ENCODE measurements at regions not wholly inside any gene's neighbourhood (a gene's known extent, or its start where the extent isn't known, plus 50 kb on each side); places are given as distances from the start of the nearest gene placed in this dataset.

DNA sequence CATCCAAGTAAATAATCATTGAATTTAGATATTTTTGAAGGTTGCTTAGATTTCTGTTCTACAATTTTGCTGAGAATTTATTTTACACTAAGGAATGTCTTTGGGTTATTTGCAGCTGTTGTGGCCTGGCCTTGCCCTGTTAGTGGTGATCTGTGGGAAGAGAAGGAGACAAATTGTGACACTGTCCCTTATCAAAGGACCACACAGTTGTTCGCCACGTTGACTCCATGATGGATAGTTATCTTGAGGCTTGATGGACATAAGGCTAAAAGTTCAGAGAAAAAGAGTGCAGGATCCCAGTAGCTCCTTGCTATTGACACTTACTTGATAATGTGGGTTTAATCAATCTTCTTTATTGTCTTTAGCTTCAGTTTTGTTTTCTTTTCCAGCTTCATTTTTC, 186.6 kb upstream of the MEF2C start:
- no peak for DNase-seq (ENCODE audit: low read depth in 1 of 2, low spot score in 1 of 2)
- Histone ChIP-seq H3K27me3 (ENCODE audit: insufficient read depth, poor library complexity, severe bottlenecking) (peaks cover 3% of the 10 kb centered on the region), H3K27ac (replicated peaks) (no peak overlapping the region), H3K4me3 (replicated peaks; ENCODE audit: insufficient read depth, low read length) (no peak overlapping the region)
- TF ChIP-seq GABPA (IDR thresholded peaks at IDR 0.05; ENCODE audit: low read depth) (no peak), SPI1 (IDR thresholded peaks at IDR 0.05; ENCODE audit: borderline replicate concordance, low read depth) (no peak), REST (IDR thresholded peaks at IDR 0.05; ENCODE audit: insufficient replicate concordance, low read depth) (no peak), POLR2AphosphoS5 (IDR thresholded peaks at IDR 0.05; ENCODE audit: low read depth) (no peak)
- TF ChIP-seq, protein P1, sequence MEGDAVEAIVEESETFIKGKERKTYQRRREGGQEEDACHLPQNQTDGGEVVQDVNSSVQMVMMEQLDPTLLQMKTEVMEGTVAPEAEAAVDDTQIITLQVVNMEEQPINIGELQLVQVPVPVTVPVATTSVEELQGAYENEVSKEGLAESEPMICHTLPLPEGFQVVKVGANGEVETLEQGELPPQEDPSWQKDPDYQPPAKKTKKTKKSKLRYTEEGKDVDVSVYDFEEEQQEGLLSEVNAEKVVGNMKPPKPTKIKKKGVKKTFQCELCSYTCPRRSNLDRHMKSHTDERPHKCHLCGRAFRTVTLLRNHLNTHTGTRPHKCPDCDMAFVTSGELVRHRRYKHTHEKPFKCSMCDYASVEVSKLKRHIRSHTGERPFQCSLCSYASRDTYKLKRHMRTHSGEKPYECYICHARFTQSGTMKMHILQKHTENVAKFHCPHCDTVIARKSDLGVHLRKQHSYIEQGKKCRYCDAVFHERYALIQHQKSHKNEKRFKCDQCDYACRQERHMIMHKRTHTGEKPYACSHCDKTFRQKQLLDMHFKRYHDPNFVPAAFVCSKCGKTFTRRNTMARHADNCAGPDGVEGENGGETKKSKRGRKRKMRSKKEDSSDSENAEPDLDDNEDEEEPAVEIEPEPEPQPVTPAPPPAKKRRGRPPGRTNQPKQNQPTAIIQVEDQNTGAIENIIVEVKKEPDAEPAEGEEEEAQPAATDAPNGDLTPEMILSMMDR (IDR thresholded peaks at IDR 0.05; ENCODE audit: insufficient read depth, low read length), result no peak

DNA sequence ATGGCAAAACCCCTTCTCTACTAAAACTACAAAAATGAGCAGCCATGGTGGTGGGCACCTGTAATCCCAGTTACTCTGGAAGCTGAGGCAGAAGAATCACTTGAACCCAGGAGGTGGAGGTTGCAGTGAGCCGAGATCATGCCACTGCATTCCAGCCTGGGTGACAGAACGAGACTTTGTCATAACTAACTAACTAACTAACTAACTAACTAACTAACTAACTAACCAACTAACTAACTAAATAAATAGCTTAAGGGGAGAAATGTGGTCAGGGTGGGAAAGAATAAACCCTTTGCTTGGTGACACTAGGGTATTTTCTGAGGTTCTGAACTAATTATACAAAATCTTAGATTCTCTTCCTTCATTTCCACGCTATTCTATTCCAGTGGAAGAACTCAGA, 184.4 kb upstream of the MEF2C start:
- no peak overlapping the region for H3K4me3 ChIP-seq (replicated peaks; ENCODE audit: insufficient read depth, low read length)
- no peak for DNase-seq (ENCODE audit: low read depth in 1 of 2, low spot score in 1 of 2)
- TF ChIP-seq GABPA (IDR thresholded peaks at IDR 0.05; ENCODE audit: low read depth), result no peak
- TF ChIP-seq REST (IDR thresholded peaks at IDR 0.05; ENCODE audit: insufficient replicate concordance, low read depth), result no peak
- TF ChIP-seq POLR2AphosphoS5 (IDR thresholded peaks at IDR 0.05; ENCODE audit: low read depth), result no peak
- no peak for TF ChIP-seq SPI1 (IDR thresholded peaks at IDR 0.05; ENCODE audit: borderline replicate concordance, low read depth)
- TF ChIP-seq, protein P1 (IDR thresholded peaks at IDR 0.05; ENCODE audit: insufficient read depth, low read length), result no peak

DNA sequence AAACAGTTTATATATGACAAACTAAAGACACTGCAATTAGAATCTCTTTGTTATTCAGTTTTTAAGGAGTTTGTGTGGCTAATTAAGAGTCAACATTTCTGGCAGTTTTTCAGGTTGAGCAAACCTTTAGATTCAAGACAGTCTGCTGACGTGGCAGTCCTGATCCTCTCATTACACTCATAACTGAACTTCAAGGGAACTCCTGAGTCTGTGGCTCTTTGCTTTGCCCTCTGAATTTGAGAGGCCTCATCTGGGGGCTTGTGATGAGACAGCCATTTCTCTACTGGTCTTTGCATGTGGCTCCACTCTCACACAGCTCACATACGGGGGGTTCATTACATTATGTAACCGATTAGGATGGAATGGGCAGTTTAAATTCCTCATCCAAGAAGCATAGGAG, 182.9 kb upstream of the MEF2C start:
- H3K27ac ChIP-seq (replicated peaks), result no peak overlapping the region
- no peaks in the 10 kb centered on the region for H3K27me3 ChIP-seq (ENCODE audit: insufficient read depth, poor library complexity, severe bottlenecking)
- TF ChIP-seq POLR2AphosphoS5 (IDR thresholded peaks at IDR 0.05; ENCODE audit: low read depth) (no peak), GABPA (IDR thresholded peaks at IDR 0.05; ENCODE audit: low read depth) (no peak), SPI1 (IDR thresholded peaks at IDR 0.05; ENCODE audit: borderline replicate concordance, low read depth) (no peak), REST (IDR thresholded peaks at IDR 0.05; ENCODE audit: insufficient replicate concordance, low read depth) (no peak)
- TF ChIP-seq, protein P1 (IDR thresholded peaks at IDR 0.05; ENCODE audit: insufficient read depth, low read length), result no peak
- no peak for DNase-seq (ENCODE audit: low read depth in 1 of 2, low spot score in 1 of 2)
- no peak overlapping the region for H3K4me3 ChIP-seq (replicated peaks; ENCODE audit: insufficient read depth, low read length)

More for the DNA sequence above, 184.4 kb upstream of the MEF2C start:
- no peak overlapping the region for H3K27ac ChIP-seq (replicated peaks)
- H3K27me3 ChIP-seq (ENCODE audit: insufficient read depth, poor library complexity, severe bottlenecking), result no peaks in the 10 kb centered on the region
